PFSK-1 (cell line): ENCODE measurements at regions not wholly inside any gene's neighbourhood (a gene's known extent, or its start where the extent isn't known, plus 50 kb on each side); places are given as distances from the start of the nearest gene placed in this dataset.
A peak's percentile ranks its signal among the peaks of the same experiment; 100 is the strongest.

ENCODE experiments used
- FOXP2 ChIP-seq: optimal IDR thresholded peaks from 2 replicates; pipeline ENCODE3; 2011; ENCODE audit warnings: borderline replicate concordance, control low read depth, inconsistent platforms; ENCODE audit not compliant: insufficient read depth; ENCODE audit errors: extremely low read length, extremely low read depth
- POLR2AphosphoS5 ChIP-seq: IDR thresholded peaks from 2 replicates; pipeline ENCODE4 v1.6.1; 2012; ENCODE audit warnings: low read depth, mild to moderate bottlenecking, control low read depth, low read length, moderate library complexity
- SIN3A ChIP-seq: IDR thresholded peaks from 2 replicates; pipeline ENCODE4 v1.6.1; 2012; ENCODE audit warnings: mild to moderate bottlenecking, low read length, moderate library complexity, borderline replicate concordance; ENCODE audit not compliant: insufficient read depth
- TAF1 ChIP-seq: IDR thresholded peaks from 2 replicates; pipeline ENCODE4 v1.6.1; 2012; ENCODE audit warnings: low read length, control low read depth, borderline replicate concordance; ENCODE audit not compliant: insufficient read depth
- TF ChIP-seq, protein P1 (sequence below), 2 experiments: IDR thresholded peaks; 2 replicates each; pipeline versions ENCODE4 v1.6.1 to v1.8.0; 2011 to 2012; ENCODE audit warnings: low read depth in 2 of 2, low read length in 2 of 2, control low read depth in 1 of 2, inconsistent platforms in 1 of 2, mild to moderate bottlenecking in 1 of 2, moderate library complexity in 1 of 2; ENCODE audit not compliant: insufficient read depth in 1 of 2

- TF ChIP-seq POLR2AphosphoS5 (no peak), FOXP2 (no peak), TAF1 (no peak), SIN3A (no peak)
- TF ChIP-seq, protein P1, sequence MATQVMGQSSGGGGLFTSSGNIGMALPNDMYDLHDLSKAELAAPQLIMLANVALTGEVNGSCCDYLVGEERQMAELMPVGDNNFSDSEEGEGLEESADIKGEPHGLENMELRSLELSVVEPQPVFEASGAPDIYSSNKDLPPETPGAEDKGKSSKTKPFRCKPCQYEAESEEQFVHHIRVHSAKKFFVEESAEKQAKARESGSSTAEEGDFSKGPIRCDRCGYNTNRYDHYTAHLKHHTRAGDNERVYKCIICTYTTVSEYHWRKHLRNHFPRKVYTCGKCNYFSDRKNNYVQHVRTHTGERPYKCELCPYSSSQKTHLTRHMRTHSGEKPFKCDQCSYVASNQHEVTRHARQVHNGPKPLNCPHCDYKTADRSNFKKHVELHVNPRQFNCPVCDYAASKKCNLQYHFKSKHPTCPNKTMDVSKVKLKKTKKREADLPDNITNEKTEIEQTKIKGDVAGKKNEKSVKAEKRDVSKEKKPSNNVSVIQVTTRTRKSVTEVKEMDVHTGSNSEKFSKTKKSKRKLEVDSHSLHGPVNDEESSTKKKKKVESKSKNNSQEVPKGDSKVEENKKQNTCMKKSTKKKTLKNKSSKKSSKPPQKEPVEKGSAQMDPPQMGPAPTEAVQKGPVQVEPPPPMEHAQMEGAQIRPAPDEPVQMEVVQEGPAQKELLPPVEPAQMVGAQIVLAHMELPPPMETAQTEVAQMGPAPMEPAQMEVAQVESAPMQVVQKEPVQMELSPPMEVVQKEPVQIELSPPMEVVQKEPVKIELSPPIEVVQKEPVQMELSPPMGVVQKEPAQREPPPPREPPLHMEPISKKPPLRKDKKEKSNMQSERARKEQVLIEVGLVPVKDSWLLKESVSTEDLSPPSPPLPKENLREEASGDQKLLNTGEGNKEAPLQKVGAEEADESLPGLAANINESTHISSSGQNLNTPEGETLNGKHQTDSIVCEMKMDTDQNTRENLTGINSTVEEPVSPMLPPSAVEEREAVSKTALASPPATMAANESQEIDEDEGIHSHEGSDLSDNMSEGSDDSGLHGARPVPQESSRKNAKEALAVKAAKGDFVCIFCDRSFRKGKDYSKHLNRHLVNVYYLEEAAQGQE (IDR thresholded peaks at IDR 0.05; ENCODE audit: insufficient read depth in 1 of 2, low read depth in 2 of 2, low read length in 2 of 2): peak in 1 of 2 experiments; percentile 67; a peak in 1 of 4 replicates
These were observed 87.9 kb upstream of the GCFC2 start for GRCh38 chr2:75798569-75798968.

GRCh38 chr2:75792996-75793395 is 82.3 kb upstream of the GCFC2 start:
- TF ChIP-seq SIN3A (no peak), TAF1 (no peak), FOXP2 (no peak), POLR2AphosphoS5 (no peak)
- TF ChIP-seq, protein P1 (IDR thresholded peaks at IDR 0.05; ENCODE audit: insufficient read depth in 1 of 2, low read depth in 2 of 2, low read length in 2 of 2): no peak

DNA sequence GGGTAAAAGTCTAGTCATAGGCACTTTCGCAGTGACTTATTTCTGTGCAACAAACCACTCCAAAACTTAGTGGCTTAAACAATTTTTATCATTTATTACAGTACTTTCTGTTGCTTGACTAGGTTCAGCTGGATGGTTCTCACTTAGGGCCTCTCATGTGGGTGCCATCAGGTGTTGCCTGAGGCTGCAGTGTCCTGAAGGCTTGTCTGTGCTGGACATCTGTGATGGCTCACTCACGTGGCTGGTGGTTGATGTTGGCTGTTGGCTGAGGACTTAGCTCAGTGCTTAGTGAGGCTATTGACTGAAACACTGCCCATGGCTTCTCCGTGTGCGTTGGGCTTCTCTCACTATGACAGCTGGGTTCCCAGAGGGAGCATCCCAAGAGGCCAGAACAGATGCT is 81.4 kb upstream of the GCFC2 start:
- TF ChIP-seq, protein P1 (IDR thresholded peaks at IDR 0.05; ENCODE audit: insufficient read depth in 1 of 2, low read depth in 2 of 2, low read length in 2 of 2): no peak
- TF ChIP-seq SIN3A (no peak), POLR2AphosphoS5 (no peak), FOXP2 (no peak), TAF1 (no peak)

- TF ChIP-seq SIN3A: no peak
- no peak for TF ChIP-seq FOXP2
- TF ChIP-seq POLR2AphosphoS5: no peak
- TF ChIP-seq, protein P1 (IDR thresholded peaks at IDR 0.05; ENCODE audit: insufficient read depth in 1 of 2, low read depth in 2 of 2, low read length in 2 of 2): no peak
- no peak for TF ChIP-seq TAF1
These were observed 80.2 kb upstream of the GCFC2 start for GRCh38 chr2:75790814-75791467.
